Panc1 (cell line): ENCODE measurements at regions not wholly inside any gene's neighbourhood (a gene's known extent, or its start where the extent isn't known, plus 50 kb on each side); places are given as distances from the start of the nearest gene placed in this dataset.

Experiments
- CTCF ChIP-seq: fragments of 450-650 bp; IDR thresholded peaks from 2 replicates; pipeline ENCODE4 v1.5.1; 2017; ENCODE audit warnings: mild to moderate bottlenecking
- POLR2AphosphoS5 ChIP-seq: IDR thresholded peaks from 2 replicates; pipeline ENCODE4 v1.6.1; 2012; ENCODE audit warnings: mild to moderate bottlenecking, low read depth, low read length, moderate library complexity
- SIN3A ChIP-seq: IDR thresholded peaks from 2 replicates; pipeline ENCODE4 v1.6.1; 2012; ENCODE audit warnings: low read depth, mild to moderate bottlenecking, low read length, moderate library complexity, borderline replicate concordance; ENCODE audit not compliant: insufficient read depth
- TF ChIP-seq, protein P1 (sequence below), 2 experiments: IDR thresholded peaks; 2 replicates each; pipeline ENCODE4 v1.6.1; 2011 to 2012; ENCODE audit warnings: low read depth in 2 of 2, control low read depth in 1 of 2, low read length in 1 of 2, mild to moderate bottlenecking in 1 of 2, moderate library complexity in 1 of 2; ENCODE audit not compliant: insufficient read depth in 1 of 2

GRCh38 chr12:40499856-40500255, 192.4 kb upstream of the CNTN1 start:
- TF ChIP-seq CTCF: no peak
- TF ChIP-seq POLR2AphosphoS5: no peak
- TF ChIP-seq, protein P1, sequence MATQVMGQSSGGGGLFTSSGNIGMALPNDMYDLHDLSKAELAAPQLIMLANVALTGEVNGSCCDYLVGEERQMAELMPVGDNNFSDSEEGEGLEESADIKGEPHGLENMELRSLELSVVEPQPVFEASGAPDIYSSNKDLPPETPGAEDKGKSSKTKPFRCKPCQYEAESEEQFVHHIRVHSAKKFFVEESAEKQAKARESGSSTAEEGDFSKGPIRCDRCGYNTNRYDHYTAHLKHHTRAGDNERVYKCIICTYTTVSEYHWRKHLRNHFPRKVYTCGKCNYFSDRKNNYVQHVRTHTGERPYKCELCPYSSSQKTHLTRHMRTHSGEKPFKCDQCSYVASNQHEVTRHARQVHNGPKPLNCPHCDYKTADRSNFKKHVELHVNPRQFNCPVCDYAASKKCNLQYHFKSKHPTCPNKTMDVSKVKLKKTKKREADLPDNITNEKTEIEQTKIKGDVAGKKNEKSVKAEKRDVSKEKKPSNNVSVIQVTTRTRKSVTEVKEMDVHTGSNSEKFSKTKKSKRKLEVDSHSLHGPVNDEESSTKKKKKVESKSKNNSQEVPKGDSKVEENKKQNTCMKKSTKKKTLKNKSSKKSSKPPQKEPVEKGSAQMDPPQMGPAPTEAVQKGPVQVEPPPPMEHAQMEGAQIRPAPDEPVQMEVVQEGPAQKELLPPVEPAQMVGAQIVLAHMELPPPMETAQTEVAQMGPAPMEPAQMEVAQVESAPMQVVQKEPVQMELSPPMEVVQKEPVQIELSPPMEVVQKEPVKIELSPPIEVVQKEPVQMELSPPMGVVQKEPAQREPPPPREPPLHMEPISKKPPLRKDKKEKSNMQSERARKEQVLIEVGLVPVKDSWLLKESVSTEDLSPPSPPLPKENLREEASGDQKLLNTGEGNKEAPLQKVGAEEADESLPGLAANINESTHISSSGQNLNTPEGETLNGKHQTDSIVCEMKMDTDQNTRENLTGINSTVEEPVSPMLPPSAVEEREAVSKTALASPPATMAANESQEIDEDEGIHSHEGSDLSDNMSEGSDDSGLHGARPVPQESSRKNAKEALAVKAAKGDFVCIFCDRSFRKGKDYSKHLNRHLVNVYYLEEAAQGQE (IDR thresholded peaks at IDR 0.05; ENCODE audit: insufficient read depth in 1 of 2, low read depth in 2 of 2, low read length in 1 of 2): no peak
- TF ChIP-seq SIN3A: no peak
